ENCODE measurements at regions not wholly inside any gene's neighbourhood (a gene's known extent, or its start where the extent isn't known, plus 50 kb on each side); places are given as distances from the start of the nearest gene placed in this dataset.

GRCh38 chr13:40480012-40480914, 186.2 kb downstream of the FOXO1 start:
- DNase-seq (ENCODE audit: low read depth) = no peak

- no peak for DNase-seq (ENCODE audit: low read depth)
These were observed 185.4 kb downstream of the FOXO1 start for GRCh38 chr13:40480915-40481516.

- no peak for DNase-seq (ENCODE audit: low read depth)
These were observed 182.8 kb downstream of the FOXO1 start for GRCh38 chr13:40483601-40484000.

- DNase-seq (ENCODE audit: low read depth) = no peak
These were observed 182.2 kb downstream of the FOXO1 start for GRCh38 chr13:40484101-40484800.

- no peak for DNase-seq (ENCODE audit: low read depth)
These were observed 181.5 kb downstream of the FOXO1 start for GRCh38 chr13:40484974-40485373.

GRCh38 chr13:40485611-40486517, 180.6 kb downstream of the FOXO1 start:
- DNase-seq (ENCODE audit: low read depth) = no peak

- DNase-seq (ENCODE audit: low read depth) = no peak
These were observed 179.8 kb downstream of the FOXO1 start for GRCh38 chr13:40486518-40487163.

GRCh38 chr13:40488869-40489391, 177.5 kb downstream of the FOXO1 start:
- no peak for DNase-seq (ENCODE audit: low read depth)

GRCh38 chr13:40490086-40490758, 176.2 kb downstream of the FOXO1 start:
- DNase-seq (ENCODE audit: low read depth) = no peak

GRCh38 chr13:40492511-40492910, 173.9 kb downstream of the FOXO1 start:
- no peak for DNase-seq (ENCODE audit: low read depth)

- no peak for DNase-seq (ENCODE audit: low read depth)
These were observed 171.9 kb downstream of the FOXO1 start for GRCh38 chr13:40494513-40494912.

GRCh38 chr13:40494946-40495620, 171.4 kb downstream of the FOXO1 start:
- no peak for DNase-seq (ENCODE audit: low read depth)

- DNase-seq (ENCODE audit: low read depth) = no peak
These were observed 170.8 kb downstream of the FOXO1 start for GRCh38 chr13:40495621-40496001.

GRCh38 chr13:40496035-40496810, 170.2 kb downstream of the FOXO1 start:
- DNase-seq (ENCODE audit: low read depth) = no peak

- no peak for DNase-seq (ENCODE audit: low read depth)
These were observed 168.0 kb downstream of the FOXO1 start for GRCh38 chr13:40498461-40498860.

GRCh38 chr13:40502236-40502635, 164.2 kb downstream of the FOXO1 start:
- no peak for DNase-seq (ENCODE audit: low read depth)

- DNase-seq (ENCODE audit: low read depth) = no peak
These were observed 163.4 kb downstream of the FOXO1 start for GRCh38 chr13:40503011-40503410.

- no peak for DNase-seq (ENCODE audit: low read depth)
These were observed 162.4 kb downstream of the FOXO1 start for GRCh38 chr13:40503966-40504591.

GRCh38 chr13:40504641-40505040, 161.8 kb downstream of the FOXO1 start:
- DNase-seq (ENCODE audit: low read depth) = no peak
